SK-N-SH (cell line): ENCODE measurements at regions not wholly inside any gene's neighbourhood (a gene's known extent, or its start where the extent isn't known, plus 50 kb on each side); places are given as distances from the start of the nearest gene placed in this dataset.

Experiments
- CTCF ChIA-PET: fragments of 300-600, 350-600 bp; formaldehyde crosslinking; extraction: SDS; loops from one replicate; lab custom pipeline; 2021; lab: Yijun Ruan, JAX
- POLR2A ChIA-PET: fragments of 350-600 bp; sonication (Branson Sonifier 250); formaldehyde crosslinking; extraction: SDS; loops from one replicate; lab custom pipeline; 2020; ENCODE audit warnings: antibody characterized with exemption, inconsistent platforms; lab: Yijun Ruan, JAX
- DNase-seq: peaks from one replicate; pipeline ENCODE4 v3.0.0; 2012
- H2AFZ ChIP-seq: fragments of 200-600 bp; sonication (generic); 2 replicates; pipeline ENCODE4 v1.8.1; 2016; ENCODE audit warnings: antibody characterized with exemption, mild to moderate bottlenecking, low read depth
- H3F3A ChIP-seq: fragments of 200-600 bp; sonication (generic); replicated peaks from 2 replicates; pipeline ENCODE3; 2016; ENCODE audit warnings: antibody characterized with exemption, mild to moderate bottlenecking; ENCODE audit not compliant: insufficient read depth
- H3K27ac ChIP-seq, 2 experiments: fragments of 200-500 bp in 1 of 2; fragments of 200-600 bp in 1 of 2; sonication (Bioruptor generic) in 1 of 2; sonication (generic), shearing (Covaris generic) in 1 of 2; 2 replicates each; pipeline versions ENCODE4 v1.5.1 to v1.6.1; 2014 to 2016; ENCODE audit warnings: low read depth in 2 of 2, inconsistent platforms in 1 of 2, low read length in 1 of 2, mild to moderate bottlenecking in 1 of 2, mixed read lengths in 1 of 2
- H3K27me3 ChIP-seq: fragments of 200-600 bp; sonication (generic), shearing (Covaris generic); 2 replicates; pipeline ENCODE4 v1.6.1; 2016; ENCODE audit warnings: mixed run types; ENCODE audit not compliant: insufficient read depth
- H3K36me3 ChIP-seq, 2 experiments: fragments of 200-500 bp in 1 of 2; fragments of 200-600 bp in 1 of 2; sonication (Bioruptor generic) in 1 of 2; sonication (generic) in 1 of 2; replicated peaks in 1 of 2; 2 replicates each; pipeline versions ENCODE3 to v1.5.1; 2014 to 2016; ENCODE audit warnings: low read length in 1 of 2, mild to moderate bottlenecking in 1 of 2; ENCODE audit not compliant: insufficient read depth in 2 of 2, control insufficient read depth in 1 of 2
- H3K4me1 ChIP-seq, 2 experiments: fragments of 200-500 bp in 1 of 2; fragments of 200-600 bp in 1 of 2; sonication (Bioruptor generic) in 1 of 2; sonication (generic), shearing (Covaris generic) in 1 of 2; 2 replicates each; pipeline versions ENCODE4 v1.5.1 to v1.6.1; 2014 to 2016; ENCODE audit warnings: low read depth in 1 of 2, low read length in 1 of 2, mixed run types in 1 of 2; ENCODE audit not compliant: insufficient read depth in 2 of 2, control insufficient read depth in 1 of 2
- H3K4me2 ChIP-seq: fragments of 200-600 bp; sonication (generic), shearing (Covaris generic); 2 replicates; pipeline ENCODE4 v1.6.1; 2017; ENCODE audit warnings: mixed run types
- H3K4me3 ChIP-seq, 2 experiments: fragments of 200-500 bp in 1 of 2; fragments of 200-600 bp in 1 of 2; sonication (Bioruptor generic) in 1 of 2; sonication (generic), shearing (Covaris generic) in 1 of 2; 2 replicates each; pipeline versions ENCODE4 v1.5.1 to v1.8.1; 2014 to 2016; ENCODE audit warnings: low read depth in 2 of 2, inconsistent platforms in 1 of 2, low read length in 1 of 2, mild to moderate bottlenecking in 1 of 2, mixed read lengths in 1 of 2, moderate library complexity in 1 of 2
- H3K79me2 ChIP-seq: fragments of 200-600 bp; sonication (generic); 2 replicates; pipeline ENCODE4 v1.8.1; 2017; ENCODE audit warnings: mild to moderate bottlenecking; ENCODE audit not compliant: insufficient read depth
- H3K9ac ChIP-seq: fragments of 200-600 bp; sonication (generic); 2 replicates; pipeline ENCODE4 v1.6.1; 2017; ENCODE audit warnings: mixed run types
- H3K9me2 ChIP-seq: fragments of 200-600 bp; sonication (generic); 2 replicates; pipeline ENCODE4 v1.6.1; 2017; ENCODE audit warnings: mixed run types
- H3K9me3 ChIP-seq: fragments of 200-600 bp; sonication (generic); 2 replicates; pipeline ENCODE4 v1.6.1; 2017; ENCODE audit warnings: mixed run types, mild to moderate bottlenecking, moderate library complexity
- H4K20me1 ChIP-seq: fragments of 200-600 bp; sonication (generic); 2 replicates; pipeline ENCODE4 v1.6.1; 2017; ENCODE audit warnings: mild to moderate bottlenecking, mixed run types; ENCODE audit not compliant: insufficient read depth
- CHD2 ChIP-seq: fragments of 150-350 bp; IDR thresholded peaks from 2 replicates; pipeline ENCODE4 v1.6.1; 2018; ENCODE audit warnings: low read length; ENCODE audit not compliant: partially characterized antibody
- EZH2phosphoT487 ChIP-seq: fragments of 200-600 bp; sonication (generic); IDR thresholded peaks from 2 replicates; pipeline ENCODE4 v1.6.1; 2017; ENCODE audit warnings: low read depth, mixed run types, mild to moderate bottlenecking, antibody characterized with exemption, moderate library complexity, borderline replicate concordance
- FOSL2 ChIP-seq: IDR thresholded peaks from 2 replicates; pipeline ENCODE4 v1.4.0; 2012; ENCODE audit warnings: low read depth, mild to moderate bottlenecking, moderate library complexity, borderline replicate concordance
- FOXJ3 ChIP-seq: sonication (generic); formaldehyde crosslinking; IDR thresholded peaks from 2 replicates; pipeline ENCODE4 v1.5.1; 2020; ENCODE audit warnings: mild to moderate bottlenecking, missing genetic modification reagents
- MEF2A ChIP-seq: IDR thresholded peaks from 2 replicates; pipeline ENCODE4 v1.4.0; 2012; ENCODE audit warnings: low read depth, borderline replicate concordance
- NFIC ChIP-seq: IDR thresholded peaks from 2 replicates; pipeline ENCODE4 v1.4.0; 2012; ENCODE audit warnings: borderline replicate concordance
- POLR2AphosphoS5 ChIP-seq: IDR thresholded peaks from 2 replicates; pipeline ENCODE4 v1.6.1; 2012; ENCODE audit warnings: low read depth, low read length
- RFX5 ChIP-seq: IDR thresholded peaks from 2 replicates; pipeline ENCODE4 v1.6.1; 2012; ENCODE audit warnings: mild to moderate bottlenecking, improper control_type of control experiment, low read length
- SIN3A ChIP-seq: IDR thresholded peaks from 2 replicates; pipeline ENCODE4 v1.6.1; 2012; ENCODE audit warnings: low read depth, mild to moderate bottlenecking, low read length, moderate library complexity, borderline replicate concordance
- SMC3 ChIP-seq: IDR thresholded peaks from 2 replicates; pipeline ENCODE4 v1.6.1; 2012; ENCODE audit warnings: low read depth, low read length, improper control_type of control experiment
- TCF12 ChIP-seq: IDR thresholded peaks from 2 replicates; pipeline ENCODE4 v1.4.0; 2012
- YY1 ChIP-seq: IDR thresholded peaks from 2 replicates; pipeline ENCODE4 v1.4.0; 2012; ENCODE audit warnings: low read depth, mild to moderate bottlenecking
- WGBS: methylation state at CpG from one replicate; pipeline ENCODE4 v1.1.6; 2017; ENCODE audit warnings: low lambda C conversion rate; 5-methylcytosine and 5-hydroxymethylcytosine counted together
- TF ChIP-seq, protein P1 (sequence below): IDR thresholded peaks from 2 replicates; pipeline ENCODE4 v1.4.0; 2012; ENCODE audit warnings: low read depth, borderline replicate concordance
- TF ChIP-seq, protein P2 (sequence below): fragments of 150-350 bp; IDR thresholded peaks from 2 replicates; pipeline ENCODE4 v1.6.1; 2016; ENCODE audit warnings: mild to moderate bottlenecking, low read depth, low read length
- TF ChIP-seq, protein P3 (sequence below): IDR thresholded peaks from 2 replicates; pipeline ENCODE4 v1.6.1; 2012; ENCODE audit warnings: mild to moderate bottlenecking, low read depth, low read length, moderate library complexity
- TF ChIP-seq, protein P4 (sequence below): fragments of 200-600 bp; sonication (generic); IDR thresholded peaks from 2 replicates; pipeline ENCODE4 v1.6.1; 2017; ENCODE audit warnings: antibody characterized with exemption, mild to moderate bottlenecking, moderate library complexity
- TF ChIP-seq, protein P5 (sequence below): fragments of 150-350 bp; IDR thresholded peaks from 2 replicates; pipeline ENCODE4 v1.6.1; 2017; ENCODE audit warnings: antibody characterized with exemption, low read length, low read depth, borderline replicate concordance

DNA sequence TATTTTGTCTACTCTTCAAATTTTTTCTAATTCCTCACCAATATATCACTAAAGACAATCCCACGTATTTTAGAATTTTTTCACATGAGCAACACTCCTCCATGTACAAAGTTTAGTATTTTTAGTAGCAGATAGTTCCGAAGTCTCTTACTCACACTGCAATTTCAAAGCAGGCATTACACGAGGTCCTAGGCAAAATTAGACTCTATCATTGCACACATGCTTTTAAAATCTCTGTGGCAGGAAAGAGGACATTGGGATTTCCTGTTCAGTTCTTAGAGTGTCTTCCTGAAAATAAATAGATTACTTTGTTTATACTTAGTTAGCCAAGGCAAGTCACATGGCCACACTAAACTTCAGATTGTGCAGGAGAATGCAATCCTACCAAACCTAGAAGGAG, 847.7 kb downstream of the ROBO2 start:
- TF ChIP-seq, protein P1, sequence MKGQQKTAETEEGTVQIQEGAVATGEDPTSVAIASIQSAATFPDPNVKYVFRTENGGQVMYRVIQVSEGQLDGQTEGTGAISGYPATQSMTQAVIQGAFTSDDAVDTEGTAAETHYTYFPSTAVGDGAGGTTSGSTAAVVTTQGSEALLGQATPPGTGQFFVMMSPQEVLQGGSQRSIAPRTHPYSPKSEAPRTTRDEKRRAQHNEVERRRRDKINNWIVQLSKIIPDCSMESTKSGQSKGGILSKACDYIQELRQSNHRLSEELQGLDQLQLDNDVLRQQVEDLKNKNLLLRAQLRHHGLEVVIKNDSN, result no peak
- TF ChIP-seq NFIC (no peak), TCF12 (no peak), EZH2phosphoT487 (no peak), SIN3A (no peak), YY1 (no peak), MEF2A (no peak), SMC3 (no peak), FOSL2 (no peak), POLR2AphosphoS5 (no peak), RFX5 (no peak), FOXJ3 (CRISPR knock-in tag) (no peak), CHD2 (no peak)
- TF ChIP-seq, protein P2, sequence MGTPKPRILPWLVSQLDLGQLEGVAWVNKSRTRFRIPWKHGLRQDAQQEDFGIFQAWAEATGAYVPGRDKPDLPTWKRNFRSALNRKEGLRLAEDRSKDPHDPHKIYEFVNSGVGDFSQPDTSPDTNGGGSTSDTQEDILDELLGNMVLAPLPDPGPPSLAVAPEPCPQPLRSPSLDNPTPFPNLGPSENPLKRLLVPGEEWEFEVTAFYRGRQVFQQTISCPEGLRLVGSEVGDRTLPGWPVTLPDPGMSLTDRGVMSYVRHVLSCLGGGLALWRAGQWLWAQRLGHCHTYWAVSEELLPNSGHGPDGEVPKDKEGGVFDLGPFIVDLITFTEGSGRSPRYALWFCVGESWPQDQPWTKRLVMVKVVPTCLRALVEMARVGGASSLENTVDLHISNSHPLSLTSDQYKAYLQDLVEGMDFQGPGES, result no peak
- TF ChIP-seq, protein P3, sequence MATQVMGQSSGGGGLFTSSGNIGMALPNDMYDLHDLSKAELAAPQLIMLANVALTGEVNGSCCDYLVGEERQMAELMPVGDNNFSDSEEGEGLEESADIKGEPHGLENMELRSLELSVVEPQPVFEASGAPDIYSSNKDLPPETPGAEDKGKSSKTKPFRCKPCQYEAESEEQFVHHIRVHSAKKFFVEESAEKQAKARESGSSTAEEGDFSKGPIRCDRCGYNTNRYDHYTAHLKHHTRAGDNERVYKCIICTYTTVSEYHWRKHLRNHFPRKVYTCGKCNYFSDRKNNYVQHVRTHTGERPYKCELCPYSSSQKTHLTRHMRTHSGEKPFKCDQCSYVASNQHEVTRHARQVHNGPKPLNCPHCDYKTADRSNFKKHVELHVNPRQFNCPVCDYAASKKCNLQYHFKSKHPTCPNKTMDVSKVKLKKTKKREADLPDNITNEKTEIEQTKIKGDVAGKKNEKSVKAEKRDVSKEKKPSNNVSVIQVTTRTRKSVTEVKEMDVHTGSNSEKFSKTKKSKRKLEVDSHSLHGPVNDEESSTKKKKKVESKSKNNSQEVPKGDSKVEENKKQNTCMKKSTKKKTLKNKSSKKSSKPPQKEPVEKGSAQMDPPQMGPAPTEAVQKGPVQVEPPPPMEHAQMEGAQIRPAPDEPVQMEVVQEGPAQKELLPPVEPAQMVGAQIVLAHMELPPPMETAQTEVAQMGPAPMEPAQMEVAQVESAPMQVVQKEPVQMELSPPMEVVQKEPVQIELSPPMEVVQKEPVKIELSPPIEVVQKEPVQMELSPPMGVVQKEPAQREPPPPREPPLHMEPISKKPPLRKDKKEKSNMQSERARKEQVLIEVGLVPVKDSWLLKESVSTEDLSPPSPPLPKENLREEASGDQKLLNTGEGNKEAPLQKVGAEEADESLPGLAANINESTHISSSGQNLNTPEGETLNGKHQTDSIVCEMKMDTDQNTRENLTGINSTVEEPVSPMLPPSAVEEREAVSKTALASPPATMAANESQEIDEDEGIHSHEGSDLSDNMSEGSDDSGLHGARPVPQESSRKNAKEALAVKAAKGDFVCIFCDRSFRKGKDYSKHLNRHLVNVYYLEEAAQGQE, result no peak
- TF ChIP-seq, protein P4, sequence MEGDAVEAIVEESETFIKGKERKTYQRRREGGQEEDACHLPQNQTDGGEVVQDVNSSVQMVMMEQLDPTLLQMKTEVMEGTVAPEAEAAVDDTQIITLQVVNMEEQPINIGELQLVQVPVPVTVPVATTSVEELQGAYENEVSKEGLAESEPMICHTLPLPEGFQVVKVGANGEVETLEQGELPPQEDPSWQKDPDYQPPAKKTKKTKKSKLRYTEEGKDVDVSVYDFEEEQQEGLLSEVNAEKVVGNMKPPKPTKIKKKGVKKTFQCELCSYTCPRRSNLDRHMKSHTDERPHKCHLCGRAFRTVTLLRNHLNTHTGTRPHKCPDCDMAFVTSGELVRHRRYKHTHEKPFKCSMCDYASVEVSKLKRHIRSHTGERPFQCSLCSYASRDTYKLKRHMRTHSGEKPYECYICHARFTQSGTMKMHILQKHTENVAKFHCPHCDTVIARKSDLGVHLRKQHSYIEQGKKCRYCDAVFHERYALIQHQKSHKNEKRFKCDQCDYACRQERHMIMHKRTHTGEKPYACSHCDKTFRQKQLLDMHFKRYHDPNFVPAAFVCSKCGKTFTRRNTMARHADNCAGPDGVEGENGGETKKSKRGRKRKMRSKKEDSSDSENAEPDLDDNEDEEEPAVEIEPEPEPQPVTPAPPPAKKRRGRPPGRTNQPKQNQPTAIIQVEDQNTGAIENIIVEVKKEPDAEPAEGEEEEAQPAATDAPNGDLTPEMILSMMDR, result no peak
- TF ChIP-seq, protein P5, sequence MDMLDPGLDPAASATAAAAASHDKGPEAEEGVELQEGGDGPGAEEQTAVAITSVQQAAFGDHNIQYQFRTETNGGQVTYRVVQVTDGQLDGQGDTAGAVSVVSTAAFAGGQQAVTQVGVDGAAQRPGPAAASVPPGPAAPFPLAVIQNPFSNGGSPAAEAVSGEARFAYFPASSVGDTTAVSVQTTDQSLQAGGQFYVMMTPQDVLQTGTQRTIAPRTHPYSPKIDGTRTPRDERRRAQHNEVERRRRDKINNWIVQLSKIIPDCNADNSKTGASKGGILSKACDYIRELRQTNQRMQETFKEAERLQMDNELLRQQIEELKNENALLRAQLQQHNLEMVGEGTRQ, result no peak
- Histone ChIP-seq H3K4me1 (no peaks in the 10 kb centered on the region), H3F3A (no peaks in the 10 kb centered on the region), H3K9me3 (no peaks in the 10 kb centered on the region), H3K79me2 (no peaks in the 10 kb centered on the region), H3K27me3 (no peaks in the 10 kb centered on the region), H4K20me1 (no peaks in the 10 kb centered on the region), H3K9me2 (no peaks in the 10 kb centered on the region; the same call in 1 of the 2 replicates), H3K4me2 (no peak overlapping the region), H3K4me3 (no peak overlapping the region), H2AFZ (no peak overlapping the region), H3K9ac (no peak overlapping the region), H3K27ac (no peak overlapping the region), H3K36me3 (no peaks in the 10 kb centered on the region)
- WGBS, result 31% methylated on average over 3 of the region's 3 CpGs
- no peak for DNase-seq
- ChIA-PET POLR2A (no interaction called here), CTCF (no interaction called here)
